Right atrium auricular region (tissue), 2 donors: ENCODE measurements at regions not wholly inside any gene's neighbourhood (a gene's known extent, or its start where the extent isn't known, plus 50 kb on each side); places are given as distances from the start of the nearest gene placed in this dataset.

Experiments used
- DNase-seq: peaks from one replicate; pipeline ENCODE4 v3.0.0-alpha.2; 2019; ENCODE audit warnings: low spot score
- H3K27ac ChIP-seq, 2 donors: fragments of 200-600 bp; sonication (generic); 1 replicate in 1 of 2; 2 replicates in 1 of 2; pipeline ENCODE4 v1.5.1; 2016 to 2019
- H3K27me3 ChIP-seq, 2 donors: fragments of 200-600 bp; sonication (generic); one replicate each; pipeline versions ENCODE4 v1.5.1 to v1.6.0; 2017 to 2019
- H3K36me3 ChIP-seq: fragments of 200-600 bp; sonication (generic); one replicate; pipeline ENCODE4 v1.5.1; 2016
- H3K4me1 ChIP-seq, 2 donors: fragments of 200-600 bp; sonication (generic); one replicate each; pipeline versions ENCODE4 v1.5.1 to v1.6.0; 2017 to 2019
- H3K4me3 ChIP-seq, 2 donors: fragments of 200-600 bp; sonication (generic); 1 replicate in 1 of 2; 2 replicates in 1 of 2; pipeline ENCODE4 v1.5.1; 2017 to 2019; ENCODE audit warnings: mild to moderate bottlenecking in 1 of 2, moderate library complexity in 1 of 2
- H3K9me3 ChIP-seq, 2 donors: fragments of 200-600 bp; sonication (generic); one replicate each; pipeline ENCODE4 v1.5.1; 2019
- TF ChIP-seq, protein P1 (sequence below), 2 donors: fragments of 200-600 bp; sonication (generic); IDR thresholded peaks; one replicate each; pipeline ENCODE4 v1.5.1; 2019; ENCODE audit warnings: antibody characterized with exemption in 2 of 2

DNA sequence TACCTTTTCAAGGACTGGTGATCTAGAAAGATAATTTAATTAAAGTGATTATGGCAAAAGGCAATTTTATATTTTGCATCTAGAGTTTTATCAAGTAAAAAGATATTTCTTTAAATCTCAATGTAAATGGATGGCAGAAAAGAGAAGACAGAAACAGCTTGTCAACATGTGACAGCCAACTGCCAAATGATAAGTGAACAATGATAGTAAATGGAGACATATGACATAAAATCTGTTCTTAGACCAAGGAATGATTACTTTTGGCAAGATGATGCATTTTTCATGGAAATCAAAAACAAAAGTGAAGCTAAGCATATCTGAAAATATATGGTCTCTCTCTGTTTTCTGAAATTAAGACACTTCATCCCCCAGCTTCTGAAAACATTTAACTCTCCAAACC, 1730.7 kb upstream of the FLRT2 start:
- Histone ChIP-seq H3K9me3 (no peaks in the 10 kb centered on the region), H3K4me1 (no peaks in the 10 kb centered on the region), H3K4me3 (no peak overlapping the region), H3K36me3 (no peaks in the 10 kb centered on the region), H3K27me3 (no peaks in the 10 kb centered on the region), H3K27ac (no peak overlapping the region)
- DNase-seq = no peak
- TF ChIP-seq, protein P1, sequence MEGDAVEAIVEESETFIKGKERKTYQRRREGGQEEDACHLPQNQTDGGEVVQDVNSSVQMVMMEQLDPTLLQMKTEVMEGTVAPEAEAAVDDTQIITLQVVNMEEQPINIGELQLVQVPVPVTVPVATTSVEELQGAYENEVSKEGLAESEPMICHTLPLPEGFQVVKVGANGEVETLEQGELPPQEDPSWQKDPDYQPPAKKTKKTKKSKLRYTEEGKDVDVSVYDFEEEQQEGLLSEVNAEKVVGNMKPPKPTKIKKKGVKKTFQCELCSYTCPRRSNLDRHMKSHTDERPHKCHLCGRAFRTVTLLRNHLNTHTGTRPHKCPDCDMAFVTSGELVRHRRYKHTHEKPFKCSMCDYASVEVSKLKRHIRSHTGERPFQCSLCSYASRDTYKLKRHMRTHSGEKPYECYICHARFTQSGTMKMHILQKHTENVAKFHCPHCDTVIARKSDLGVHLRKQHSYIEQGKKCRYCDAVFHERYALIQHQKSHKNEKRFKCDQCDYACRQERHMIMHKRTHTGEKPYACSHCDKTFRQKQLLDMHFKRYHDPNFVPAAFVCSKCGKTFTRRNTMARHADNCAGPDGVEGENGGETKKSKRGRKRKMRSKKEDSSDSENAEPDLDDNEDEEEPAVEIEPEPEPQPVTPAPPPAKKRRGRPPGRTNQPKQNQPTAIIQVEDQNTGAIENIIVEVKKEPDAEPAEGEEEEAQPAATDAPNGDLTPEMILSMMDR (IDR thresholded peaks at IDR 0.05) = no peak

DNA sequence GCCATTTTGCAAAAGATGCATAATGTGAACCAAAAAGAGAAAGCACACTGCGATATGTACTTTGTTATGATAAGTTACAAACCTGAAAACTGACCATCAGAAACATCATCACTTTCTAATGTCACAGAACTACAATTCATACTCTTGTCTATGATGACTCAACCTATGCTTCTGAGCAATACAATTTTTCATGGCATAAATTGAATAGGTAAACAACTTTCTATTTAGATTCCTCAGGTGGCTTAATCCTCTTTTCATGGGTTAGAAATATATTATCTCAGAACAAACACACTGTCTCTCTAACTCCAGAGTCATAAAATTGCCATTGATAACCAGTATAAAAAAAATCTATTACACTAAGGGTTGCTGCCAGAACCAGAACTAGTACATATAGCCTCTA, 1715.0 kb upstream of the FLRT2 start:
- no peak overlapping the region for H3K27ac ChIP-seq
- TF ChIP-seq, protein P1 (IDR thresholded peaks at IDR 0.05) = no peak
- no peak overlapping the region for H3K4me3 ChIP-seq
- no peaks in the 10 kb centered on the region for H3K4me1 ChIP-seq
- H3K27me3 ChIP-seq = no peaks in the 10 kb centered on the region
- no peaks in the 10 kb centered on the region for H3K9me3 ChIP-seq
- DNase-seq = no peak
- no peaks in the 10 kb centered on the region for H3K36me3 ChIP-seq

DNA sequence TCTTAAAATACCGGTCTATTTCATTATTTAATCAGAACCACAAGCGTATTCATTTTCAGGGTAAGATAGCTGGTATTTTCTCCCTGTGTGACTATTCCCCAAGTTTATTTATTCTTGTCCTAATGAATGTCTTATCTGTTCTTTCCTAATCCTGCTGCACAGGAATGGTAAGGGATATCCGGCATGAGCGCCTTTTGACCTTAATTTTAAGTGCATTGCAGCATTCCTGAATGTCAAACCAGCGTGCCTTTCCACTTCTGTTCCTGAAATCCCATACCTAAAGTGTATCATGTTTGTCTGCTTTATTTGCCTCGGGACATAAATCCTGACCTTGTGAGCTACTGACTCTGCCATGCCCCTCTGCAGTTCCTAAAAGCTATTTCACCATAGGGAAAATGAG, 1713.2 kb upstream of the FLRT2 start:
- Histone ChIP-seq H3K9me3 (no peaks in the 10 kb centered on the region), H3K27me3 (no peaks in the 10 kb centered on the region), H3K36me3 (no peaks in the 10 kb centered on the region), H3K4me3 (no peak overlapping the region), H3K4me1 (no peaks in the 10 kb centered on the region), H3K27ac (no peak overlapping the region)
- TF ChIP-seq, protein P1 (IDR thresholded peaks at IDR 0.05) = no peak
- DNase-seq = no peak

DNA sequence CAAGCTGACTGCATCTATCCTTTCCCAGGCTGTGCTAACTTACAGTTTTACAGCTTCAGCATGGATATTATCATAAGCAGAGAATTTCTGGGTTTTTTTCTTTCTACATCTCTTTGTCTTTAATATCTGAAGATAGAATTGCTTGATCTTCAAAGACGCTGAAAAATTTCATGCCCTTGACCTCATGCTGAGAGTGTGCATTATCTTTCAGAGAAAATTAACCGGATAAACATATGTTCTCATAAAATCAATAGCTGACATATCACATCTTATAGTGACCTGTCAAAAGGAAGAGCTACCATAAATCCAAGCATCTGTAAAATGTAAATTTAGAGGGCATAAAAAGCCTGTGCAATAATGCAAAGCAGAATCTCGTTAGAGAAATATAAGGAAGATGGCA, 1704.1 kb upstream of the FLRT2 start:
- H3K27ac ChIP-seq = no peak overlapping the region
- TF ChIP-seq, protein P1 (IDR thresholded peaks at IDR 0.05) = no peak
- DNase-seq = no peak

DNA sequence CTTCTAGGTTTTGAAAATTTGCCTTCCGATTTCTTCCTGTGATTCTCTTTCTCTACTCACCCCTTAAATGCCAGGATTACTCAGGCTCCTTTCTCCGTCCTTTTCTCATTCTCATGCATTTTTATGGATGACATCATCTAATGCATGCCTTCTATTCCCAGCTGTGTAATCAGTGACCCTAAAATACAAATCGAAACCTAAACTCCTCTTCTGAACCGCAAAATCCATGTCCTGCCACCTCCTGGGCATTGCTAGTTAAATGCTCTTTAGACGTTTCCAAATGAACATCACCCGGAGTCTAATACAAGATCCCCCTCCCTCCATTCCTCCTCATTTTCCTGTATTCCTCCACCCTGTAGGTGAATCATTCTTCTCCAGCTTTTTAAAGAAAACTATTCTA, 1703.1 kb upstream of the FLRT2 start:
- H3K27ac ChIP-seq = no peak overlapping the region
- H3K9me3 ChIP-seq = no peaks in the 10 kb centered on the region
- no peak for DNase-seq
- H3K27me3 ChIP-seq = no peaks in the 10 kb centered on the region
- H3K4me1 ChIP-seq = no peaks in the 10 kb centered on the region
- TF ChIP-seq, protein P1 (IDR thresholded peaks at IDR 0.05) = no peak
- H3K36me3 ChIP-seq = no peaks in the 10 kb centered on the region
- H3K4me3 ChIP-seq = peak overlapping the region in 1 of 2 donors; percentile 17

More for the DNA sequence above, 1704.1 kb upstream of the FLRT2 start:
- Histone ChIP-seq H3K27me3 (no peaks in the 10 kb centered on the region), H3K4me1 (no peaks in the 10 kb centered on the region), H3K4me3 (no peak overlapping the region), H3K36me3 (no peaks in the 10 kb centered on the region), H3K9me3 (no peaks in the 10 kb centered on the region)

DNA sequence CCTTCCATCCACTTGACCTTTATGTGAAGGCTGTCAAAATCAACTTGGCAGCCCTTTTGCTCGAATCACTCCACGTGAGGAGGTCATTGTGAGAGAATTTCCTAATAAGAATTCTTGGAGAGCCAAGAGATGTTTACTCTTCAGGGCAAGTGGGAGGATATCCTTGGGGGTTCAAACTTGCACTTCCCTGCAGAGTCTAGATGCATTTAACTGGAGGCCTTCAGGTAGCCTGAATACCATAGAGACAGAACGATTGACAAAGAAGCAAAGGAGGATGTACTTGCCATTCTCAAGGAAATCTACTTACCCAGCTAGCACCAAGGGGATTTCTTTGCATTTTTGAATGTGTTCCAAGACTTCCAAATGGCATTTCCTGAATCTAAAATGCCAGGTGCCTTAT, 1702.6 kb upstream of the FLRT2 start:
- H3K4me3 ChIP-seq = no peak overlapping the region
- H3K36me3 ChIP-seq = no peaks in the 10 kb centered on the region
- H3K4me1 ChIP-seq = no peaks in the 10 kb centered on the region
- no peaks in the 10 kb centered on the region for H3K27me3 ChIP-seq
- no peak for DNase-seq
- no peaks in the 10 kb centered on the region for H3K9me3 ChIP-seq
- TF ChIP-seq, protein P1 (IDR thresholded peaks at IDR 0.05) = no peak
- no peak overlapping the region for H3K27ac ChIP-seq
